Mucosa of stomach (tissue), 1 donor: ENCODE measurements at regions not wholly inside any gene's neighbourhood (a gene's known extent, or its start where the extent isn't known, plus 50 kb on each side); places are given as distances from the start of the nearest gene placed in this dataset.
"Not testable (repeated sequence)": the region's sequence is repeated elsewhere in the genome, so short reads cannot be mapped to it uniquely, and the experiment has no call there.

Experiments
- H3K27me3 ChIP-seq: one replicate; pipeline ENCODE4 v1.7.0; 2013; ENCODE audit warnings: mild to moderate bottlenecking, low read length; ENCODE audit not compliant: control insufficient read depth, insufficient read depth
- H3K36me3 ChIP-seq: one replicate; pipeline ENCODE4 v1.7.0; 2013; ENCODE audit warnings: low read length; ENCODE audit not compliant: control insufficient read depth, insufficient read depth
- H3K4me1 ChIP-seq: one replicate; pipeline ENCODE4 v1.7.0; 2013; ENCODE audit warnings: mild to moderate bottlenecking, low read length; ENCODE audit not compliant: control insufficient read depth, insufficient read depth
- H3K4me3 ChIP-seq: one replicate; pipeline ENCODE4 v1.7.0; 2013; ENCODE audit warnings: low read length
- H3K9ac ChIP-seq: one replicate; pipeline ENCODE4 v1.7.0; 2013; ENCODE audit warnings: mild to moderate bottlenecking, low read length, moderate library complexity
- H3K9me3 ChIP-seq: one replicate; pipeline ENCODE4 v1.7.0; 2013; ENCODE audit warnings: mild to moderate bottlenecking, low read length, moderate library complexity; ENCODE audit not compliant: control insufficient read depth
- donor health status: Pancreatic carcinoma.

GRCh38 chr4:96991083-96991482 is 1151.2 kb downstream of the PDHA2 start:
- Histone ChIP-seq H3K27me3 (no peaks in the 10 kb centered on the region), H3K4me3 (no peak overlapping the region), H3K4me1 (no peaks in the 10 kb centered on the region), H3K36me3 (no peaks in the 10 kb centered on the region), H3K9me3 (no peaks in the 10 kb centered on the region), H3K9ac (no peak overlapping the region)

- no peaks in the 10 kb centered on the region for H3K36me3 ChIP-seq
- no peaks in the 10 kb centered on the region for H3K4me1 ChIP-seq
- H3K27me3 ChIP-seq: no peaks in the 10 kb centered on the region
- H3K9ac ChIP-seq: no peak overlapping the region
- H3K4me3 ChIP-seq: no peak overlapping the region
- H3K9me3 ChIP-seq: no peaks in the 10 kb centered on the region
Observed at GRCh38 chr4:96992443-96992842, 1150.8 kb downstream of the STPG2 start.

- Histone ChIP-seq H3K9me3 (no peaks in the 10 kb centered on the region), H3K9ac (no peak overlapping the region), H3K27me3 (no peaks in the 10 kb centered on the region), H3K36me3 (no peaks in the 10 kb centered on the region), H3K4me1 (no peaks in the 10 kb centered on the region), H3K4me3 (no peak overlapping the region)
Observed at GRCh38 chr4:96993560-96993959, 1149.7 kb downstream of the STPG2 start.

GRCh38 chr4:97003715-97004114 is 1139.6 kb downstream of the STPG2 start:
- H3K36me3 ChIP-seq: no peaks in the 10 kb centered on the region
- no peak overlapping the region for H3K9ac ChIP-seq
- no peaks in the 10 kb centered on the region for H3K4me1 ChIP-seq
- H3K27me3 ChIP-seq: no peaks in the 10 kb centered on the region
- H3K4me3 ChIP-seq: no peak overlapping the region
- H3K9me3 ChIP-seq: no peaks in the 10 kb centered on the region

DNA sequence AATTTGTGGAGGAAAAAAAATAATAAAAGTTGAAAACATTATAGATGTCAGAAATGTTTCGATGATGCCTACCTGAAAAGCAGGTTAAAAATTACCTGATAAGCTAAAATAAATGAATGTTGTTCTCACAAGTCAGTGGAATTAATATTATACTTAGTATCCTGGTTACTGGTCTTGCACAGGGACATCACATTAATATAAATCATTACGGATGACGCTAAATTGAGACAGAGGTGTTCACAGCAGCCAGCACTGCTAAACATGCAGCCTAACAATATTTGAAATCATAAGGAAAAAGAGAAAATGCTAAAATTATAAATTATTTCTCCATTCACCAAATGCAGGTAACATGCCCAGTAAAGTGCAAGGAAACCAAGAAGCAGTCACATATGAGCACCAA is 1130.0 kb downstream of the STPG2 start:
- no peak overlapping the region for H3K4me3 ChIP-seq
- H3K9ac ChIP-seq: no peak overlapping the region
- H3K36me3 ChIP-seq: no peaks in the 10 kb centered on the region
- no peaks in the 10 kb centered on the region for H3K4me1 ChIP-seq
- no peaks in the 10 kb centered on the region for H3K27me3 ChIP-seq
- H3K9me3 ChIP-seq: no peaks in the 10 kb centered on the region

DNA sequence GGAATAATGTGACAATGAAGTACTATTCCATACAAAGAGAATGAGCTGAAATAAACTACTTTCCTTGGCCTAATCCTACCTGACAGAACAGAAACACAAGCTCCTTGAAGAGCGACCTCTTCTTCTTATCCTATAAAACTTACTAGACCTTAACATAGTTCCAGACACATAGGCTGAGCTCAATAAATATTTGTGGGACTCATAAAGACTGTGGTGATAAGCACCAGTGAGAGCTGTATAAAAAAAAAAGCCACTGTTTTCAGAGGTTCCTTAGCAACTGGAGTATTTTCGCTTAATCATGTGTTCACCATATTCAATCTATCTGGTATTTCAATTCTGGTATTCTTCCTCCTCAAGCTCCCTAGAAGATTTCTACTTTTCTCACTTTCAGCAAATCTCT is 1129.6 kb downstream of the STPG2 start:
- no peak overlapping the region for H3K9ac ChIP-seq
- no peaks in the 10 kb centered on the region for H3K4me1 ChIP-seq
- H3K4me3 ChIP-seq: no peak overlapping the region
- H3K36me3 ChIP-seq: no peaks in the 10 kb centered on the region
- H3K9me3 ChIP-seq: no peaks in the 10 kb centered on the region
- H3K27me3 ChIP-seq: no peaks in the 10 kb centered on the region

DNA sequence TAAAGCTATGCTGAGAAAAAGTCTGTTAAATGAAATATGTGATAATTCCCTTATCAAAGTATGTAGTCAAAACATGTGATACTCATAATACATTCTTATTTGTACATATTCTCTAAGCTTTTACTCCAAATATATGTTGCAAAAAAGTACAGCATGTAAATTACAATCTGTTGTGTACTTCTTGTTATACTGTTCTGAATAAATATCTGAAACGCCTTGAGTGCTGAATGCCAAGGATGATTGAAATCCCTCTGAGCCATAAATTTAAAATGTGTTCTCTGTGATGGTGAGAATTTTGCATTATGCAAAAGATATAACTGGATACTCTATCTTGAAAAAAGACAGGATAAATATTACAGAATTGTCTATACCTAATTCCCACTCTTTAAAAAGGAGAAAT is 1128.0 kb downstream of the STPG2 start:
- Histone ChIP-seq H3K4me1 (no peaks in the 10 kb centered on the region), H3K36me3 (no peaks in the 10 kb centered on the region), H3K9ac (no peak overlapping the region), H3K9me3 (no peaks in the 10 kb centered on the region), H3K27me3 (no peaks in the 10 kb centered on the region), H3K4me3 (no peak overlapping the region)

- H3K9me3 ChIP-seq: no peaks in the 10 kb centered on the region
- no peaks in the 10 kb centered on the region for H3K36me3 ChIP-seq
- H3K4me1 ChIP-seq: no peaks in the 10 kb centered on the region
- no peak overlapping the region for H3K9ac ChIP-seq
- H3K4me3 ChIP-seq: no peak overlapping the region
- H3K27me3 ChIP-seq: no peaks in the 10 kb centered on the region
Observed at GRCh38 chr4:97016186-97016907, 1126.9 kb downstream of the STPG2 start.

DNA sequence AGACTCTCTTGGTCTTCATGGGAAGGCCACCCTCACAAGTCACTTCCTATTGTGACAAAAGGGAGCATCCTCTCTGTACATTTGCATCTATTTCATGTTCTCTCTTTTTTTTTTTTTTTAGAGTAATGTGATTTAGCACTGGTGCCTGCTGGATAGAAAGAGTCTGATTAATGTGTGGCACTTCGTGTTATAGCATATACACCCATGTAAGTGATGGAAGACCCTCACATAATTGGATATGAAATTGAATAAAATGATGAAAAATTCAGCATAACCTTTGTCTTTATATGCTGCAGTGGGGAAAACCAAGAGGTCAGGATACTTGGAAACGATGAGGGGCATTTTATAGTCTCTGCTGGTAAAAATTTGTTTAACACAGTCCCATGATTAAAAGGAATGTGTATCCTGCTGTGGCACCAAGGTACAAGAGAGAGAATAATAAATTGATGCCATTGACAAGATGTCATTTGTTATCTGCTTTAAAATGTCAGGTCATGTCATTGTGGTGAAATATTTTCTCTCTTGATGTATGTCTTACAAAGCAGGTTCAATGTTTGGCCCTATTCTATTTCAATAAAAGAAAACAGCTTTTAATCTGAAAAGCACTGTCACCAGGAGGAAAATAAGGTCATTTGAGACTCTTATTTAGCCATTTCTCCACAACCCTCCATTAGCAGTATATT is 1115.4 kb downstream of the STPG2 start:
- no peak overlapping the region for H3K4me3 ChIP-seq
- H3K9me3 ChIP-seq: no peaks in the 10 kb centered on the region
- H3K27me3 ChIP-seq: no peaks in the 10 kb centered on the region
- H3K4me1 ChIP-seq: no peaks in the 10 kb centered on the region
- no peak overlapping the region for H3K9ac ChIP-seq
- H3K36me3 ChIP-seq: no peaks in the 10 kb centered on the region

- no peak overlapping the region for H3K4me3 ChIP-seq
- H3K36me3 ChIP-seq: no peaks in the 10 kb centered on the region
- no peaks in the 10 kb centered on the region for H3K9me3 ChIP-seq
- H3K27me3 ChIP-seq: no peaks in the 10 kb centered on the region
- H3K9ac ChIP-seq: no peak overlapping the region
- H3K4me1 ChIP-seq: no peaks in the 10 kb centered on the region
Observed at GRCh38 chr4:97028785-97029184, 1114.5 kb downstream of the STPG2 start.

- not testable (repeated sequence) for H3K27me3 ChIP-seq, H3K4me3 ChIP-seq, H3K4me1 ChIP-seq, H3K9me3 ChIP-seq, H3K36me3 ChIP-seq, H3K9ac ChIP-seq
Observed at GRCh38 chr4:97037411-97038145, 1105.7 kb downstream of the STPG2 start.

DNA sequence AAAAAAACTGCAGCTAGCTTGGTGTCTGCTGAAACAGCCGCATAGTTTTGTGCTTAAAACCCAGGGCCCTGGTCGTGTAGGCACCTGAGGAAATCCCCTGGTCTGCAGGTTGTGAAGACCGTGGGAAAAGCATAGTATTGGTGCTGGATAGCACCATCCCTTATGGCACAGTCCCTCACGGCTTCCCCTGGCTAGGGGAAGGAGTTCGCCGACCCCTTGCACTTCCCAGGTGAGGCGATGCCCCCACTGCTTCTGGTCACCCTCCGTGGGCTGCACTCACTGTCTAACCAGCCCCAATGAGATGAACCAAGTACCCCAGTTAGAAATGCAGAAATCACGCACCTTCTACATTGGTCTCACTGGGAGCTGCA is 1105.1 kb downstream of the STPG2 start:
- no peaks in the 10 kb centered on the region for H3K9me3 ChIP-seq
- no peaks in the 10 kb centered on the region for H3K27me3 ChIP-seq
- H3K36me3 ChIP-seq: no peaks in the 10 kb centered on the region
- no peaks in the 10 kb centered on the region for H3K4me1 ChIP-seq
- no peak overlapping the region for H3K4me3 ChIP-seq
- H3K9ac ChIP-seq: no peak overlapping the region
